ENCODE measurements at regions not wholly inside any gene's neighbourhood (a gene's known extent, or its start where the extent isn't known, plus 50 kb on each side); places are given as distances from the start of the nearest gene placed in this dataset.

DNA sequence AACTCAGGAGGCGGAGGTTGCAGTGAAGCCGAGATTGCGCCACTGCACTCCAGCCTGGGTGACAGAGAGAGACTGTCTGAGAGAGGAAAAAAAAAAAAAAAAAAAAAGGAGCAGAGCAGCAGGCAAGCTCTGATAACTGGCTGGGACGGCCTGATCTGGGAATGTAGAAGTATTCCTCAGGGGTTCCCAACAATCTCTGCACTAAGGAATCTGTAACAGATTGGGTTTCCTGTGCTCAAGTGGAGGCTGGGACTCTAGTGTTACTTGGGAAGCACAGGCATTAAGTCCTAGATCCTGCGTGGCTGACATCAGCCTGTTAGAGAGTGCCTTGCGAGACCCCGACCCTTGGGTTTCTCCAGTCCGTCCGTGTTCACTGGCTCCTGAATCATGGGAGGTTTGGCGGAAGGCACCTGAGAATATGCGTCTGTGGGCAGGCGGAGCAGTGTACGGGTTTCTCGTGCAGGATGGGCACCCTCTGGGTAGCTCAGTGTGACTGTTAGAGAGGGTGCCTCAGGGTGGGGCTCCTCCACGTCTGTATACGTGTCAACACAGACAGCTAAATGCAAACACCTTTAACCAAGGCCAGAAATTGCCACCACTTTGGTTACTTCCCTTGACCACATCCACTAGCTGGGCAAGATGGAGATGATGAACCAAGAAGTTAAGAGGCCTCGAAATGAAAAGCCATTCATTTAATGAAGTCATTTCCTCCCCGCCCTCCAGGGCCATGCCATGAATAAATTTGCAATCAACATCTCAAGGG, 174.9 kb upstream of the RPL38 start:
- no peak for DNase-seq

DNA sequence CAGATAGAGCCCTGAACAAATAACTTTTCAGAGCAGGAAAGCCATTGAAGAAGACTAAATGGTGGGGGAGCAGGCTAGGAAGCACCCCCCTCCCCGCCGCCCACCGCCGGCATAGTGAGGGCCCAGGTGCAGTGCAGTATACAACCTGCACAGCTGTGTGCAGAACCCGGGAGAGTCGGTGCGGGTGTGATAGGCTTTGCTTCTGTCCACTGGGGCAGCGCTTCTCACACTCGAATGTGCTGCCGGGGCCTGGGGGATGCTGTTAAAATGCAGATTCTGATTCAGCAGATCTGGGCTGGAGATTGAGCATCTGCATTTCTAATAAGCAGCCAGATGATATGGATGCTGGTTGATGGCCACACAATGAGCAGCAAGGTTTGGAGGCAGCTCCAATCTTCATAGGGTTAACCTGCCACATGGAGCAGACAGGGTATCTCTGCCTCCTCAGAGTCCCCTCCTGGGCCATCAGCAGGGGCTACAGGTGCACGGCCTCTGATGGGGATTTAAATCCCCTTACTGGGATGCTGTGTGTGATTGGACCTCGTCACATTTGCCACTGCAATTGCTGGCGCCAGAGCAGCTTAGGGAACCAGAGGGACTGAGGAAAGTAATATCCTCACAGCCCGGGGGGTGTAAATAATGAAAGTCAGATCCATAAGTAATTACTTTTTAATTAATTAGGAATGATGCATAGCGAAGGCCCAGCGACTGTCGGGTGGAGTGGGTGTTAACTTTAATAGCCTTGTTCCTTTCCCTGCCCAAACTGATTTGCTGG, 172.0 kb upstream of the RPL38 start:
- no peak for DNase-seq

DNA sequence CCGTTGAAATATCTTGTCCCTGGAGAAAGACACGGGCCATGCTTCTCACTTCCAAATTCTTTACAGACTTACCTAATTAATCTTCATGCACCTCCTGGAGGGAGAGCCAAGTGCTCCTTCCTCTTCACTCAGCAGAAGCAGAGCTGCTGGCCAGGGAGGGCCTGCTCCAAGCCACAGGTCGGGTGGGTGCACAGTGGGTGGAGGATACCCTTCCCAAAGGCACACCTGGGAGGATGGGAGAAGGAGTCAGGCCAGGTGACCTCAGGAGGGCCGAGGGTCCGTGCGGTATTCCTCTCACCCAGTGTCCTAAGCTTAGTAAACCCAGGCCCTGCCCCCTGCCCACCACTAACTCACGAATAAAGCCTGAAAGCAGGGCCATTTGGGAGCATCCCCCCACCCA, 171.3 kb upstream of the RPL38 start:
- no peak for DNase-seq

DNA sequence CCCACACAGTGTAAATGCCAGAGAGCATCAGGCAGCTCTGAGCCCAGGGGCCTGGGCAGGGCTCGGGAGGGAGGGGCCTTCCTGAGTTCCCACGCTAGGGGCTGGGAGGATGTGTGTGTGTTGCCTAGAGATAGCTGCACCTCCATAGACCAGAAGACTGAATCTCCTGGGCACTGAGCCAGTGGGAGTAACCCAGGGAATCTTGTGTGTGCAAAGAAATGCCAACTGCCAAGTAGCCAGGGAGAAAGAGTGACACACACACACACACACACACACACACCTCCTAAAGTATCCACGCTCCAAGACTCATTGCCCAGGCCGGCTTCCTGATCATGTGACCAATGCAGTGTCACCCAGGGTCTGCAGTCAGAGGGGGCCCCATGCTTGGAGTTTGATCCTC, 166.2 kb upstream of the RPL38 start:
- DNase-seq: no peak

DNA sequence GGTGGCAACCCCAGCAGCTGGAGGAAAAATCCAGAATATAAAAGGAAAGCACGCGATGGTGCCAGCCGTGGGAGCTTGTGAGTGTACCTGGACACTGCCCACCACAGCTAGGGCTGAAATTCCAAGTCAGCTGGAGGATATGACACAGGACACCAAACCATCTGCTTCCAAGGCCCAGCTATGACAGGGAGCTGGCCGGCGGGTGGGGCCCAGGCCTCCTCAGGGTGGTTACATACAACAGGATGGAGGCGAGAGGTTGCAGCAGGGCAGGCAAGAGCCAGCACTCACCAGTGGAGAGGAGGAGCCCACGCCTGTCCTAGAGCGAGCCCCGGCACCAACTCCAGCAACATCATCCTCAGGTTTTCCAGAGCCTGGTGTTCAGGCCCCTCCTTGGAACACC, 163.2 kb upstream of the RPL38 start:
- no peak for DNase-seq

DNA sequence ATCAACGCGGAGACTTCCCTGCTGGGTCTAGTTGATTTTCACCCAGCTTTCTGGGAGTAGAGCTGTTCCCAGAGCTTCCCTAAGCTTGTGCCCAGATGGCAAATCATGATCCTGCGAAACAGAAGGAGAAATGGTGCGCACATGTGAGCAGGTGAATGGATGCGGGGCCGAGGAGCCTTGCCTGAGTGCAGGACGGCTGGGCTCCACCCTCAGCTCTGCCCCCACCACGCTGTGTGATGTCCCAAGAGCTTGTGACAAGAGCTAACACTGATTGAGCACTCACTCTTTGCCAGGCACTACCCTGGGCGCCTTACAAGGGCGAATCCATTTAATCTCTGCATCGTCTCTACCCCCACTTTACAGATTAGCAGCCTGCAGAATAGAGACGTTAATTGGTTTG, 162.7 kb upstream of the RPL38 start:
- DNase-seq: no peak

DNA sequence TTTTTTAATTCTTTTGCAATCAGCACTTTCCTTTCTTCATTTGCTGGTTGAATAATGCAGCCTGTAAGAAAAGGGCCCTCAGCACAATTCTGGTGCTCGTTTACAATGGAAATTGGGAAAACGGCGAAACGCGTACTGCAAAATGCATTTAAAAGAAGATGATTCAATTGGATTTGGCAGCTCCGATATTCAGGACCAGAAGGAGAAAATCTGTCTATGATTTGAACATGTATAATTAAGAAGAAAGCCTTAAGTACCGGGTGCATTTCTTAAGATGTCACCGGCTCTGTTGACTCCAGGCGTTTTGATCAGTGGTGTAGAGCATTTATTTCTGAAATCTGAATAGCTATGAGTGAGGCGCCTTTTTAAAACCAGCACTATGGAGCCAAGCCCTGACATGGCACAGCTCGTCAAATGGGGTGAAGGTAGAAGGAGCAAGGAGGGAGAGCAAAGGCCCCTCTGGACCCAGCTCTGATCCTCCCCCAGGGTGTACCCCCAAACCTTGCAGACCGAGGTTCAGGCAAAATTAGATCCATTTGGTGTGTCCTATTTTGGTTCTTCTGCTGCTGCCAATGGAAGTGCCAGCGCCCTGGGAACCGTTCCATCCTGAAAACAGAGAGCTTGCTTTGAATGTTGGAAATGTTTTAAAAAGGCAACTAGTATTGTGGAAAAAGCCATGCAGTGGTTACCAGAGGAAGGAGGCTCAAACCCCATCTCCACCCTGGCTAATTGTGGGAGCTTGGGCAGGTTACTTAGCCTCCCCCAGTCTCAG, 161.4 kb upstream of the RPL38 start:
- no peak for DNase-seq

DNA sequence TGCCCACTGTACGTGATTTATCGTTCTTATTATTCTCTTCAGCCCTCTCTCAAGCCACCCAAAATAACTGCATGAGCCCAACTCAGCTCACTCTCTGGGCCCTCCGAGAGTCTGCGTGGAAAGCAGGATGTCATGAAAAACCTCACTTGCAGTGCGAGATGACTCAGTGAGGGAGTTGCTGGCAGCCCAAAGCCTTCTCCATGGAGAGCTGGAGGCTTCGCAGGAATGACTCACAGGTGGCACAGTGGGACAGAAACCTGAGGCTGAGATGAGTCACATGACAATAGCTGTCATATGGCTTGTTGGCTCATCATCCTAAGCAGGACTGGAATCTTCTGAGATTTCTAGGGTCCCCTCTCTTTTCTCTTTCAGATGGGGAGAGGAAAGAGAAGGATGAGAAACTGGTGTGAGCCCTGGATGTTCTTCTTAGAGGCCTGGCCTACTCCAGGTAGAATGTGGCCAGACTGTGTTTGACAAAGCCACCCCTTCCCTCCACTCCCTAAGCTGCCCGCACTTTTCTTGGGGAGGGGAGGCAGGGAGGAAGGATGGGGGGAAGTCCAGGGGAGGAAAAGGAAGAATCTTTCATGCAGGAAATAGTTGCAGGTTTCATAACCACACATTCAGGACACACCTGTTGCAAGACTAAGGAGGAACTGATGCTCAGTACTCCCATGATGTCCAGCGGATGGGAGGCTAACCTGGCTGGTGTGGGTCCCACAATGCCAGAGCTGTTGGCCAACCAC, 160.6 kb upstream of the RPL38 start:
- DNase-seq: no peak

DNA sequence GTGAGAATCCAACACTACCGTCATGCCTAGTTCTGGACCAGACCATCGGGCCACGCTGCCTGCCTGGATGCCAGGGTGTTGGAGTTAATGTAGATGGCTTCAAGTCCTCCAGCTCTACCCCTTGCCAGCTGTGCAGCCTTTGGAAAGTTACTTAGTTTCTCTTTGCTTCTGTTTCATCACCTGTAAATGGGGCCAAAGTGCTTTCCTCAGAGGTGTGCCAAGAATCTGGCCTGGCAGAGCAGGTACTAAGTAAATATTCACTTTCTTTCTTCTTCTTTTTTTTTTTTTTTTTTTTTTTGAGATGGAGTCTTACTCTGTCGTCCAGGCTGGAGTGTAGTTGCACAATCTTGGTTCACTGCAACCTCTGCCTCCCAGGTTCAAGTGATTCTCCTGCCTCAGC, 159.5 kb upstream of the RPL38 start:
- no peak for DNase-seq

DNA sequence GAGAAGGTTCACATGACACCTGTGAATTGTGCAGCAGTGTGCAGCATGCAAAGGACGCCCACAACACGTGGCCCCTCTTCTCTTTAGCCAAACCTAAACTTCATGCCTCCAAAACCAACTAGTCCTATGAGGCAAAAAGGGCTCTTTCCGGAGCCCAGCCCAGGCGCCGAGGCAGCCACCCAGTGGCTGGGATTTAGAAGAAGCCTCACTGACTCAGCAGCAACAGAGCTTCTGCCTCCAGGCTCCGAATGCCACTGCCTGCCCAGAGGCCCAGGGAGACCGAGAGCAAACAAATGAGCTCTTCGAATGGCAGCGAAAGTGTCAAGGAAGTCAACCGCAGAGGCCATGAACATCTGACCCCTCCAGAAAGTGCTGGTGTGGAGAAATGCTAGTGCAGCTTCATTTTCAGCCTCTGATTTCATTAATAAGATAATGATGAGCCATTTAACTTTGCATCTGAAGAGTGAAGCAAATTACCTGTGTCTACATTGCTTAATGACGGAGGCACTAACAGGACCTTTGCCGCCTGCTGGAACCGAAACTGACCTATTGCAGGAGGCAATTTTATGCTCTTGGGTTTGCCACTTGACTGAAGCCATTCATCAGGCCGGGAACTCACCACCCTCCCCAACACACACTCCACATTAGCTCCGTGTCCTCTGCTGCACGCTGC, 157.7 kb upstream of the RPL38 start:
- DNase-seq: no peak

DNA sequence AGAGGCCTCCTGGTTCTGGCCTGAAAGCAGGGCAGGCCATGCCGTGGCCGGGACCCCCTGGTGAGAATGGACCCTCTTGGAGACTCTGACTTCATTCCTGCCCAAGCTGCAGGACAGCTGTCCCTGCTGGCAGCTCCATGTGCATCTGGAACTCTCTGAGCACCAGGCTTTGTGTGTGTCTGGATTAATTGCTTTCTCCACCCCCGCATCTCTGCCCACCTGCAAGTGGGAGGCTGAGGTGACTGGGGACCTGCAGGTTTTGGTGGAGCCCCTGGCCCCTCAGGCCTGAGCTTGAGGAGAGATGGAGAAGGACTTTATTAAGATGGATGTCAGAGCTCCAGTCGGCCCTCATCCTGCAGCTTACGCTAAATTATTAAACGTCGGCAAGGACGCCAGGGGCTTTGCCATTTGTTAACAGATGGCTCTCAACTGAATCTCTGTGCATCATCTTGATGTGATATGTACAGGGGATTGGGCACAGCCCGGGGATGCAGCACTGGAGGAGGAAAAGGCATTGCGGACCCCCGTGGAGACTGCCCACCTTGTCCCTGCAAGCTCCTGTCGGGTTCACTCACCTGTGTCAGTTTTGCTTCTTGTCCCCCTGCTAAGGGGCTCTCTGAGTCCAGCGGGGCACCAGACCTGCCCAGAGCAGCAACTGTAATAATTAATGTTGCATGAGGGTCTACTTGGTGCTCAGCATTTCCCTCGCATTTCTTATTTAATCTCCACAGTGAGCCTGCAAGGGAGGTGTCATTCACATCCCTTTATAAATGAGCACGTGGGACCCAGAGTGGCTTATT, 154.1 kb upstream of the RPL38 start:
- no peak for DNase-seq

DNA sequence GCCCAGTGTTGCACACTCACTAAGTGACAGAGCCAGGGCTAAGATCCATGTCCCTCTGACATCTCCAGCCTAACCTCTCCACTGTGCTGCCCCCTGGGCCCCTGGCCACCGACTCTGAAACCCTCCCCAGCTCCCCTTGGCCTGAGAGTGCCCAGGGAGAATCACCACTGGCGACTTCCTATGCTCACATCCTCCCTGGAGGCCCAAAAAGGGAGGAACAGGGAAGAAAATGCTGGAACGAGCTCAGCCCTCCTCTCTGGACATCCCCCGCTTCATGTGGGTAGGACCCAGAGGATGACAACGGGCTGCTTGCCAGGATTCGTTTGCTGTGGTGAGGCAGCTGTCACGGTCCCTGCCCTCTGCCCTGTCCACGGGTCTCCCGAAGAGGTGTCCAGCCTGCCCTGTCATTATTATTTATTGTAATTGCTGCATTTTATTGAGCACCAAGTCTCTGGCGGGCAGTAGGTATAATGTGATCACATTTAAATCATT, 153.5 kb upstream of the RPL38 start:
- no peak for DNase-seq

DNA sequence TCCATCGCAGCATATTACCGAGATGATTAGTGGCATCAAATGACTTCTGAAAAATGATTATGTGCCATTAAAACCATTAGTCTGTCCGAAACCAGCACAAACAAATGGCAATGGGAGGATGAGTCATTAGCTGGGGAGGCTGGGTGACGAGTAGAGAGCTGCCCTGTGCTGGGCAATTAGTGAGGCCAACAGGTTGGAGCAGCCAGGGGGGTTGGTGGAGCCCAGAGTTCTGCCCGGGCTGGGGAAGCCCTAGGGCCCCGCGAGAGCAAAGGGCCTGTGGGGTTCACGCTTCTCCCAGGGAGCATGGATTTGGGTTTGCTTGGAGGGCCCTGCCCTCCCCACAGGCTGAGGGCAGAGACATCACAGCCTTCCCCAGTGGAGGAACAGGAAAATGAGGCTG, 152.1 kb upstream of the RPL38 start:
- DNase-seq: no peak

DNA sequence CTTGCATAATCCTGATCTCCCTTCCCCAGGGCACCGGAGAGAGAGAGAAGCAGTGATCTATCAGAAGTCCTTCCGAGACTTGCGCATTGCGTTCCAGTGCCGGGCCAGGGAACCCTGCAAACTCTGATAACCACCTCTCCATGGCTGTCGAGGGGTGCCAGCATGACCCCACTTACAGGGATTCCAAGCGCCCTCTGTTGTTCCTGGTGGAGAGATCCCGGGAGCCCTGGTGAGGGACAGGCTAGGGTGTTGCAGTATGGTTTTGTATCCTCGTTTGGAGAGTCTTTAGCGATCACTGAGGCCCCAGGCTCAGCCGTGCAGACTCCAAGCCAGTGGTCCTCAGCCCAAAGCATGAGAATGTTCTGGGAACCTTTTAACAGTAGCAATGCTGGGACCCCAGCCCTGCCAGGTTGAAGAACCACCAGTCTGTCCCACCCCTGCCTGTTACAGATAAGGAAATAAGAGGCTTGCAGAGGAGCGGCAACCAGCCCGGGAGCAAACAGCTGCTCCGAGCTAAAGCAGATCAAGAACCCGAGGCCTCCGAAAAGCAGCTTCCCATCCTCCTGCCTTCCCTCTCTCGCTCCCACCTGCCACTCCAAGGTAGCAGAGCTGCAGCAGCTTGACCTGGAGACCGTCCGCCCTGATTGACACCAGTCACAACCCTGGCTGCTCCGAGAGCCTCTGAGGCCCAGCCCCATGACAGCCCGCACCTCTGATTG, 150.3 kb upstream of the RPL38 start:
- DNase-seq: no peak

DNA sequence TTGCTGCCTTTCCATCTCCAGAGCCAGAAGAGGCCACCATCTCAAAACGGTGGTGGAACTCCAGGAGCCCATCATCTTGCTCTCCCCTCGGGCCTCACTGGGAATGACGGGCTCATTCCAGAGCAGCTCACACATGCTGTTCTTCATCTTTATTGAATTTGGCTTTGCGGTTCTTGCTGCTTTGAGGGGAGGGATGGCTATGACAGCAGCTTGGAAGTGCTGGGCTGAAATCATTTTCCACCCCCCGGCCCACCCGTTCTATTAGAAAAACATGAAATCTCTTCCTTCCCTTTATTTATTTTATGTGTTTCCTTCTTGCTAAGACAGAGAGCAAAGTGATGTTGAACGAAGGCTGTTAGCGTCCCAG, 149.8 kb upstream of the RPL38 start:
- no peak for DNase-seq

DNA sequence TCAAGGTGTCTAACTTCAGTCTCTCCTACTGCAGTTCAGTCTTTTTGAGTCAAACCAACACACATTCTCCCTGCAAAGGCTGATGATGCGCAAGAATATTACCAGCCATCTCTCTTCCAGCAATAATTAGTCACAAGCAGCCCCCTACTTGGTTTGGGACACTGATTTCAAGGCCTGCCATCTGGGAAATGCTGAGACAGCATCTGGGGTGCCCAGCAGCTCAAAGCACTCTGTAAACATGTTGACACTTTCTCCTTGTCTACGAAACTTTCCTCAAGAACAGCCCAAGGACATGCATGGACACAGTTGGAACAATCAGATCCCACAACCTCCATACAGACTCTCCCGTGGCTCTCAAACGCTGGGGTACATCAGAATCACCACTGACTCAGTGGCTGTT, 149.2 kb upstream of the RPL38 start:
- no peak for DNase-seq

DNA sequence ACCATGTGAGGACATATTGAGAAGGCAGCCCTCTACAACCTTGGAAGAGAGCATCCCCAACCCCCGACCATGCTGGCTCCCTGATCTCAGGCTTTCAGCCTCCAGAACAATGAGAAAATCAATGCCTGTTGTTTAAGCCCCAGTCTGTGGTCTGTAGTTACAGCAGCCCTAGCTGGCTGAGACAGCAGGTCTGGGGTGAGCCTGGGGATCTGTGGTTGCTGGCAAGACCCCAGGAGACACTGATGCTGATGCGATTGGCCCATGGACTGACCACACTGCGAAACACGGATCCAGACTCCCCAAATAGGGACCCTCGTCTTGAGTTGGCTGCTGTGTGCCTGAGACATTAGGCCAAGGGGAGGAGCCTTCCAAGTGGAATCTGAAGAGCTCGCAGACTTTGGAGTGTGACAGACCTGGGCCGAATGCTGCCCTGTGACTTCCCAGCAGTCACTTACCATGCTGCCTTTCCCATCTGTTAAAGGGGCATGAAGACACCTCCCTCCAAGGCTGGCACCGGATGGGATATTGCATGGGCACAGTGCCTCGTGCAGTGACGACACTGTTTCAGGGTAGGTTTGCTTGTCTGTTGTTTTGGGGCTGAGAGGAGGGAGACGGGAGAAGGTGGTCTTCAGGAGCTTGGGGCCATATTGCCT, 147.8 kb upstream of the RPL38 start:
- no peak for DNase-seq

DNA sequence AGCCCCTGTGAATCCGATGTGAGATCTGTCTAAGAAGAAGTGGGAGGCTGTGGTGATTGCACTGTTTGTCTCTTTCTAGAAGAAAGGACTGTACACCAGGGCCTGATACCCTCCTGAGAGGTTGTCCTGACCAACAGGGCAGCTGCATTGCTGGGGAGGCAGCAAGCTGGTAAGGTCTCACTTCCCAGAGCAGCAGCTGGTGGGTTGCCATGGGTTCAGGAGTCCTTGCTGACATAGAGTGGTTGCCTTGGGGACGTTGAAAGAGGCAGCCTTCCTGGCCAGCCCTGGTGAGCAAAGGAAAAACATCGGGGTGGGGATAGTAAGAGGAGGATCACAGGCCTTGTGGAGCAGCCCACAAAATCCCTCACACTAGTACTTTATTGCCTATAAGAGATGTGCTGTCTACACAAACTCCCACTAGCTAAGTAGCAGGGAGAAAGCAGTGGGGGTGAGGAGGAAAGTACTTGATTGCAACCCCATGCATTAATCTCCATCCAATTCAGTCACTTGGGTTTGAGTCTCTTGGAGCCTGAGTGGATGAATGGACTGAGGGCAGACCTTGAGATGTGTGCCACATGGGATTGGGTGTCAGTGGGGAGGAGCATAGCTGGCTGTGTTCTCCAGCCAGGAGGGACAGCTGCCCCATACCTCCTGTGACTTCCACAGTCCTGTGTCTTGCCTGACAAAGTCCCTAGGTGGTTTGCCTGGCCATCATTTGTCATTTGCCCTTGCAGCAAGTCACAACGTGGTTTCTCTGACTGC, 143.8 kb upstream of the RPL38 start:
- no peak for DNase-seq

DNA sequence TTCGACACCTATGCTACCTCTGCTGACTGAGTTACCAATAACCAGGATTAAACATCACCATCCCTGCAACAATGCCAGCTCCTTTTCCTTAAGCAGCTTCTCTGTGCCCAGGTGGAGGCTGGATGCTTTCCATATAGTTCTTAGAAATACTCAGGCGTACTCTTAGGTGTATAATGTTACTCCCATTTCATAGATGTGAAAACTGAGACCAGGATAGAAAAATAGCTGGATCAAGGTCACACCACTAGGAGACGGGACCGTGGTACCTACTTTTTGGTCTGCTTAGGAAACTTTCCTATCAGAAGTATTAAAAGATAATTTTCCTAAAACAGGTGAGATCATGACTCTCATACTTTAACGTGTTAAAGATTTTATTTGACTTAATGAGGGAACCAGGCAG, 141.7 kb upstream of the RPL38 start:
- no peak for DNase-seq

DNA sequence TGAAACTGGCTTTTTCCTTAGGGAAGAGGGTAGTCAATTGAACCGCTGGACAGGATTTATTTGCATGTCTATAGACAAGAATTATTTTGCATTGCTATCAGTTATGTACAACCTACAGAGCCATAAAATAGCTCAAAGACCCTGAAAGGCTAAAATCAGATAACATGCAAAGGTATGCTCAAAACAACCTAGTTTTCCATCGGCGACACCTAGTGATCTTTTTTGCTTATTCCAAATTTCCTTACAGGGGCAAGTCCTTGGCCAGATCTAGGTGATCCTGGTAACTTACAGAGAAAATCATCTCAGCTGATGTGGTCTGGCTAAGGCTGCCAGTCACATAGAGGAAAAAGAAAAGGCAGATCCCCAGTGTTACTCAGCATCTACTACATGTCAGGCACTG, 141.2 kb upstream of the RPL38 start:
- DNase-seq: no peak
